ENCODE measurements at regions not wholly inside any gene's neighbourhood (a gene's known extent, or its start where the extent isn't known, plus 50 kb on each side); places are given as distances from the start of the nearest gene placed in this dataset.
"Not testable (repeated sequence)": the region's sequence is repeated elsewhere in the genome, so short reads cannot be mapped to it uniquely, and the experiment has no call there.

- no peak overlapping the region for H3K4me3 Mint-ChIP-seq
- POLR2A ChIA-PET: no interaction called here
- no peak for ATAC-seq (ENCODE audit: low read depth)
- H3K4me1 Mint-ChIP-seq: no peaks in the 10 kb centered on the region
- no peak for DNase-seq
- H3K27ac Mint-ChIP-seq: no peak overlapping the region
- no peaks in the 10 kb centered on the region for H3K27me3 Mint-ChIP-seq
- H3K36me3 Mint-ChIP-seq: no peaks in the 10 kb centered on the region
- no peaks in the 10 kb centered on the region for H3K9me3 Mint-ChIP-seq
Observed at GRCh38 chr2:234794866-234795265, 157.0 kb upstream of the SH3BP4 start.

GRCh38 chr2:234793212-234793785 lies 158.5 kb upstream of the SH3BP4 start:
- H3K27me3 Mint-ChIP-seq: no peaks in the 10 kb centered on the region
- POLR2A ChIA-PET: no interaction called here
- H3K36me3 Mint-ChIP-seq: no peaks in the 10 kb centered on the region
- no peak overlapping the region for H3K27ac Mint-ChIP-seq
- no peak overlapping the region for H3K4me3 Mint-ChIP-seq
- no peaks in the 10 kb centered on the region for H3K4me1 Mint-ChIP-seq
- no peaks in the 10 kb centered on the region for H3K9me3 Mint-ChIP-seq
- ATAC-seq (ENCODE audit: low read depth): no peak
- DNase-seq: no peak

- no peaks in the 10 kb centered on the region for H3K9me3 Mint-ChIP-seq
- H3K27me3 Mint-ChIP-seq: no peaks in the 10 kb centered on the region
- no peak overlapping the region for H3K27ac Mint-ChIP-seq
- H3K4me3 Mint-ChIP-seq: no peak overlapping the region
- no peaks in the 10 kb centered on the region for H3K4me1 Mint-ChIP-seq
- ATAC-seq (ENCODE audit: low read depth) (no peak), DNase-seq (no peak)
- no peaks in the 10 kb centered on the region for H3K36me3 Mint-ChIP-seq
- POLR2A ChIA-PET: no interaction called here
Observed at GRCh38 chr2:234792621-234793022, 159.2 kb upstream of the SH3BP4 start.

- H3K27me3 Mint-ChIP-seq; H3K4me3 Mint-ChIP-seq; DNase-seq; POLR2A ChIA-PET; H3K9me3 Mint-ChIP-seq; H3K27ac Mint-ChIP-seq; H3K4me1 Mint-ChIP-seq; ATAC-seq (ENCODE audit: low read depth); H3K36me3 Mint-ChIP-seq: not testable (repeated sequence)
Observed at GRCh38 chr2:234792096-234792495, 159.7 kb upstream of the SH3BP4 start.

- H3K36me3 Mint-ChIP-seq: no peaks in the 10 kb centered on the region
- no peaks in the 10 kb centered on the region for H3K4me1 Mint-ChIP-seq
- no peaks in the 10 kb centered on the region for H3K9me3 Mint-ChIP-seq
- H3K27ac Mint-ChIP-seq: no peak overlapping the region
- POLR2A ChIA-PET: no interaction called here
- ATAC-seq (ENCODE audit: low read depth) (no peak), DNase-seq (no peak)
- no peak overlapping the region for H3K4me3 Mint-ChIP-seq
- H3K27me3 Mint-ChIP-seq: no peaks in the 10 kb centered on the region
Observed at GRCh38 chr2:234790380-234790779, 161.4 kb upstream of the SH3BP4 start.

- Mint-ChIP-seq H3K27me3 (no peaks in the 10 kb centered on the region), H3K4me1 (no peaks in the 10 kb centered on the region), H3K36me3 (no peaks in the 10 kb centered on the region), H3K4me3 (no peak overlapping the region), H3K9me3 (no peaks in the 10 kb centered on the region), H3K27ac (no peak overlapping the region)
- DNase-seq (no peak), ATAC-seq (ENCODE audit: low read depth) (no peak)
- POLR2A ChIA-PET: no interaction called here
Observed at GRCh38 chr2:234789556-234790325, 162.1 kb upstream of the SH3BP4 start.

GRCh38 chr2:234788841-234789240 lies 163.0 kb upstream of the SH3BP4 start:
- ATAC-seq (ENCODE audit: low read depth) (no peak), DNase-seq (no peak)
- POLR2A ChIA-PET: no interaction called here
- peaks cover 3% of the 10 kb centered on the region for H3K9me3 Mint-ChIP-seq
- H3K27me3 Mint-ChIP-seq: no peaks in the 10 kb centered on the region
- H3K4me3 Mint-ChIP-seq: no peak overlapping the region
- no peak overlapping the region for H3K27ac Mint-ChIP-seq
- no peaks in the 10 kb centered on the region for H3K36me3 Mint-ChIP-seq
- no peaks in the 10 kb centered on the region for H3K4me1 Mint-ChIP-seq

- no peak overlapping the region for H3K27ac Mint-ChIP-seq
- POLR2A ChIA-PET: no interaction called here
- ATAC-seq (ENCODE audit: low read depth) (no peak), DNase-seq (no peak)
- H3K4me1 Mint-ChIP-seq: no peaks in the 10 kb centered on the region
- peaks cover 4% of the 10 kb centered on the region for H3K9me3 Mint-ChIP-seq
- H3K36me3 Mint-ChIP-seq: no peaks in the 10 kb centered on the region
- H3K4me3 Mint-ChIP-seq: no peak overlapping the region
- no peaks in the 10 kb centered on the region for H3K27me3 Mint-ChIP-seq
Observed at GRCh38 chr2:234788381-234788780, 163.4 kb upstream of the SH3BP4 start.

GRCh38 chr2:234787114-234787513 lies 164.7 kb upstream of the SH3BP4 start:
- POLR2A ChIA-PET: no interaction called here
- ATAC-seq (ENCODE audit: low read depth): no peak
- no peak overlapping the region for H3K4me3 Mint-ChIP-seq

GRCh38 chr2:234773764-234774409 lies 177.9 kb upstream of the SH3BP4 start:
- Mint-ChIP-seq H3K4me1 (peaks cover 7% of the 10 kb centered on the region), H3K36me3 (no peaks in the 10 kb centered on the region), H3K27ac (no peak overlapping the region), H3K4me3 (no peak overlapping the region), H3K9me3 (no peaks in the 10 kb centered on the region), H3K27me3 (peaks cover 8% of the 10 kb centered on the region)
- POLR2A ChIA-PET: no interaction called here
- no peak for ATAC-seq (ENCODE audit: low read depth)
- DNase-seq: no peak

More at GRCh38 chr2:234787114-234787513, 164.7 kb upstream of the SH3BP4 start:
- H3K4me1 Mint-ChIP-seq: no peaks in the 10 kb centered on the region
- H3K27ac Mint-ChIP-seq: no peak overlapping the region
- H3K27me3 Mint-ChIP-seq: no peaks in the 10 kb centered on the region
- peaks cover 5% of the 10 kb centered on the region for H3K9me3 Mint-ChIP-seq
- no peak for DNase-seq
- H3K36me3 Mint-ChIP-seq: no peaks in the 10 kb centered on the region

GRCh38 chr2:234773129-234773528 lies 178.7 kb upstream of the SH3BP4 start:
- Mint-ChIP-seq H3K4me3 (no peak overlapping the region), H3K27me3 (peaks cover 4% of the 10 kb centered on the region), H3K36me3 (no peaks in the 10 kb centered on the region), H3K27ac (no peak overlapping the region), H3K9me3 (no peaks in the 10 kb centered on the region), H3K4me1 (peaks cover 7% of the 10 kb centered on the region)
- DNase-seq: no peak
- no peak for ATAC-seq (ENCODE audit: low read depth)
- POLR2A ChIA-PET: no interaction called here

- POLR2A ChIA-PET: no interaction called here
- Mint-ChIP-seq H3K27me3 (peaks cover 4% of the 10 kb centered on the region), H3K27ac (no peak overlapping the region), H3K4me1 (peaks cover 7% of the 10 kb centered on the region), H3K36me3 (no peaks in the 10 kb centered on the region), H3K9me3 (no peaks in the 10 kb centered on the region), H3K4me3 (no peak overlapping the region)
- no peak for DNase-seq
- no peak for ATAC-seq (ENCODE audit: low read depth)
Observed at GRCh38 chr2:234772733-234773060, 179.1 kb upstream of the SH3BP4 start.

- peaks cover 4% of the 10 kb centered on the region for H3K27me3 Mint-ChIP-seq
- H3K36me3 Mint-ChIP-seq: no peaks in the 10 kb centered on the region
- H3K9me3 Mint-ChIP-seq: no peaks in the 10 kb centered on the region
- ATAC-seq (ENCODE audit: low read depth) (no peak), DNase-seq (no peak)
- no peak overlapping the region for H3K27ac Mint-ChIP-seq
- peaks cover 7% of the 10 kb centered on the region for H3K4me1 Mint-ChIP-seq
- no peak overlapping the region for H3K4me3 Mint-ChIP-seq
- POLR2A ChIA-PET: no interaction called here
Observed at GRCh38 chr2:234771980-234772732, 179.7 kb upstream of the SH3BP4 start.

GRCh38 chr2:234771176-234771575 lies 180.6 kb upstream of the SH3BP4 start:
- H3K4me3 Mint-ChIP-seq: no peak overlapping the region
- no peaks in the 10 kb centered on the region for H3K9me3 Mint-ChIP-seq
- H3K27me3 Mint-ChIP-seq: no peaks in the 10 kb centered on the region
- no peak overlapping the region for H3K27ac Mint-ChIP-seq
- DNase-seq (no peak), ATAC-seq (ENCODE audit: low read depth) (no peak)
- POLR2A ChIA-PET: no interaction called here
- H3K4me1 Mint-ChIP-seq: peaks cover 7% of the 10 kb centered on the region
- no peaks in the 10 kb centered on the region for H3K36me3 Mint-ChIP-seq
